ENCODE measurements at regions not wholly inside any gene's neighbourhood (a gene's known extent, or its start where the extent isn't known, plus 50 kb on each side); places are given as distances from the start of the nearest gene placed in this dataset.

DNA sequence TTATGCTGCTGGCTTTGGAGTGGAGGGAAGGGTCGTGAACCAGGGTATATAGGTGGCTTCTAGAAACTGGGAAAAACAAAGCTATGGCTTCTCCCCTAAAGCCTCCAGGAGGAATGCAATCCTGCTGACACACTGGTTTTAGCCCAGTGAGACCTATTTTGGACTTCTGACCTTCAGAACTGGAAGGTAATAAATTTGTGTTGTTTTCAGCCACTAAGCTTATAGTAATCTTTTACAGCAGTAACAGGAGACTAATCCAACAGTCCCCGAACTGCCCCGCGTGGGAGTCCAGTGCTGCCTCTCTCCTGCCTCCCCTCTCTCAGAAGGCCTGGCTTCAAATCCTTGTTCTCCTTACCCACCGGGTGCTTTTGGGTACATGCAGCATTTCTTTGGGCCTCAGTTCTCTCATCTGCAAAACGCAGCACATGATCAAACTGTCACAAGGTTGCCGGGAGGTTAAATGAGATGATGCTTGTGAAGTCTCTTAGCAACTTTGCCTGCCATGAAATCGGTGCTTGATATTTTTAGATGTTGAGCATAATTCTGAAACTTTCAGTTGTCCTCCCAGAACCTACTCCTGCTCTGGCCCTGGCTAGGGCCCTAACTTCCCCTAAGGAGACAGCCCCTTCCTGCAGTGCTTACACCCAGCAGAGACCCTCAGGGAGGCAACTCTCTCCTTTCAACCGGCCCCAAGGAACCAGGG is 127.3 kb upstream of the BOD1 start:
- H3K9me3 ChIP-seq (ENCODE audit: control insufficient read depth, insufficient read depth, low read depth, low read length), result no peaks in the 10 kb centered on the region
- TF ChIP-seq ZNF544 (tag by site-specific recombination; IDR thresholded peaks at IDR 0.05) (no peak), MEIS1 (CRISPR knock-in tag; IDR thresholded peaks at IDR 0.05; ENCODE audit: borderline replicate concordance) (no peak), ZNF292 (tag by site-specific recombination; IDR thresholded peaks at IDR 0.05; ENCODE audit: borderline replicate concordance, low read depth) (no peak)
- H3K36me3 ChIP-seq (ENCODE audit: control insufficient read depth in 2 of 2, insufficient read depth in 1 of 2, low read length in 2 of 2), result no peaks in the 10 kb centered on the region
- H3K27ac ChIP-seq (ENCODE audit: extremely low read depth, low read depth, low read length), result no peak overlapping the region
- H3K4me1 ChIP-seq (ENCODE audit: control insufficient read depth, insufficient read depth, low read length), result no peaks in the 10 kb centered on the region
- CTCF ChIA-PET, result no interaction called here
- no peak overlapping the region for H3K4me3 ChIP-seq (ENCODE audit: low read depth, low read length)
- POLR2A ChIA-PET, result no interaction called here

DNA sequence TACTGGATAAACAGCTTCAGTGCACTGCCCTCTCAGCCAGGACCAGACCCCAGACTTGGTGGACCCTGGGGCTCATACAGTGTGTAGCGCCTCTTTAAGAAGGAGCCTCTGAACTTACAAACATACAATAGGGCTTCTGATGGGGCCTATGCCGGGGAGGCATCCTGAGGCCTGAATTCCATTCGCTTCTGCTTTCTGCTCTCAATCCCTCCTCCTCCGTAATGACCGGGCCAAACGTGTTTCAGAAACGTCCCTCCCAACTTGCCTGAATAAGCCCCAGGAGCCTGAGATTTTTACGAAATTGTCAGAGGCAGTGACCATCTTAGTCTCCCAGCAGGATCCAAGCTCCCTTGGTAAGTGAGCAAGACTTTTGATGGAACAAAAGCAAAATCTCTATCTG is 128.1 kb upstream of the BOD1 start:
- Histone ChIP-seq H3K9me3 (ENCODE audit: control insufficient read depth, insufficient read depth, low read depth, low read length) (no peaks in the 10 kb centered on the region), H3K36me3 (ENCODE audit: control insufficient read depth in 2 of 2, insufficient read depth in 1 of 2, low read length in 2 of 2) (no peaks in the 10 kb centered on the region), H3K4me3 (ENCODE audit: low read depth, low read length) (no peak overlapping the region), H3K4me1 (ENCODE audit: control insufficient read depth, insufficient read depth, low read length) (no peaks in the 10 kb centered on the region), H3K27ac (ENCODE audit: extremely low read depth, low read depth, low read length) (no peak overlapping the region)
- no peak for TF ChIP-seq ZNF677 (tag by site-specific recombination; IDR thresholded peaks at IDR 0.05)
- TF ChIP-seq KLF16 (tag by site-specific recombination; IDR thresholded peaks at IDR 0.05), result no peak
- no peak for TF ChIP-seq ZBTB48 (tag by site-specific recombination; IDR thresholded peaks at IDR 0.05)
- TF ChIP-seq ZNF626 (tag by site-specific recombination; IDR thresholded peaks at IDR 0.05), result no peak
- no peak for TF ChIP-seq ZNF132 (tag by site-specific recombination; IDR thresholded peaks at IDR 0.05; ENCODE audit: borderline replicate concordance)
- TF ChIP-seq ZNF140 (tag by site-specific recombination; IDR thresholded peaks at IDR 0.05), result no peak
- no peak for TF ChIP-seq ZNF37A (tag by site-specific recombination; IDR thresholded peaks at IDR 0.05)
- TF ChIP-seq ZNF747 (tag by site-specific recombination; IDR thresholded peaks at IDR 0.05), result no peak
- no peak for TF ChIP-seq ZNF664 (tag by site-specific recombination; IDR thresholded peaks at IDR 0.05)
- TF ChIP-seq ZFHX2 (tag by site-specific recombination; conservative IDR thresholded peaks at IDR 0.05), result no peak
- TF ChIP-seq ZNF221 (tag by site-specific recombination; IDR thresholded peaks at IDR 0.05; ENCODE audit: borderline replicate concordance), result no peak
- no peak for TF ChIP-seq ZNF707 (tag by site-specific recombination; IDR thresholded peaks at IDR 0.05)
- no peak for TF ChIP-seq ZNF157 (tag by site-specific recombination; IDR thresholded peaks at IDR 0.05)
- TF ChIP-seq SALL2 (tag by site-specific recombination; IDR thresholded peaks at IDR 0.05; ENCODE audit: borderline replicate concordance), result no peak
- CTCF ChIA-PET, result no interaction called here
- POLR2A ChIA-PET, result interaction anchor here (1.5 kb wide), 1 partner anchor 9 kb away, joined by 3 read pairs; no protein-coding TSS in a partner anchor

DNA sequence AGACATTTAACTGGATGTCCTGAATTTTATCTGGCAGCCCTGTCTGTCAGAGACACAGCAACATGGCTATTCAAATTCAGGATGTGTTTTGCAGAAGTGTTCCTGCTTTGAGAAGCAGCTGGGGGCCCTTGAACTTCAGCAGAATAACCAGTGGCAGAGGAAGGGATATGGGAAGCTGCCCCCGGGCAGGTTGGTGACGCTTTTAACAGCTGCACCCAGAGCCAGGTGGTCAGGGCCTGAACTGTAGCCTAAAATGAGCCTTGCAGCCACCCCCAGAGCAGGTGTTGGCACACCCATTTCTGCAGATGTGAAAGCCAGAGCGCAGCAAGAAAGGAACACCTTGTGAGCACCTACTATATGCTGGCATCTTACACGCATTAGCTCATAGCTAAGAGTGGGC is 128.7 kb upstream of the BOD1 start:
- no peaks in the 10 kb centered on the region for H3K36me3 ChIP-seq (ENCODE audit: control insufficient read depth in 2 of 2, insufficient read depth in 1 of 2, low read length in 2 of 2)
- no peak overlapping the region for H3K4me3 ChIP-seq (ENCODE audit: low read depth, low read length)
- no peaks in the 10 kb centered on the region for H3K4me1 ChIP-seq (ENCODE audit: control insufficient read depth, insufficient read depth, low read length)
- CTCF ChIA-PET, result no interaction called here
- TF ChIP-seq, protein P1, sequence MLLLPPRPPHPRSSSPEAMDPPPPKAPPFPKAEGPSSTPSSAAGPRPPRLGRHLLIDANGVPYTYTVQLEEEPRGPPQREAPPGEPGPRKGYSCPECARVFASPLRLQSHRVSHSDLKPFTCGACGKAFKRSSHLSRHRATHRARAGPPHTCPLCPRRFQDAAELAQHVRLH (tag by site-specific recombination; IDR thresholded peaks at IDR 0.05), result no peak
- TF ChIP-seq, protein P2, sequence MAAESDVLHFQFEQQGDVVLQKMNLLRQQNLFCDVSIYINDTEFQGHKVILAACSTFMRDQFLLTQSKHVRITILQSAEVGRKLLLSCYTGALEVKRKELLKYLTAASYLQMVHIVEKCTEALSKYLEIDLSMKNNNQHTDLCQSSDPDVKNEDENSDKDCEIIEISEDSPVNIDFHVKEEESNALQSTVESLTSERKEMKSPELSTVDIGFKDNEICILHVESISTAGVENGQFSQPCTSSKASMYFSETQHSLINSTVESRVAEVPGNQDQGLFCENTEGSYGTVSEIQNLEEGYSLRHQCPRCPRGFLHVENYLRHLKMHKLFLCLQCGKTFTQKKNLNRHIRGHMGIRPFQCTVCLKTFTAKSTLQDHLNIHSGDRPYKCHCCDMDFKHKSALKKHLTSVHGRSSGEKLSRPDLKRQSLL (tag by site-specific recombination; IDR thresholded peaks at IDR 0.05), result no peak
- TF ChIP-seq FEZF1 (tag by site-specific recombination; IDR thresholded peaks at IDR 0.05) (no peak), PRDM1 (tag by site-specific recombination; IDR thresholded peaks at IDR 0.05) (no peak), ZNF335 (tag by site-specific recombination; conservative IDR thresholded peaks at IDR 0.05) (no peak), ZNF394 (tag by site-specific recombination; IDR thresholded peaks at IDR 0.05; ENCODE audit: borderline replicate concordance) (no peak), ZNF19 (tag by site-specific recombination; IDR thresholded peaks at IDR 0.05; ENCODE audit: low read depth) (no peak), ZNF544 (tag by site-specific recombination; IDR thresholded peaks at IDR 0.05) (no peak)
- TF ChIP-seq, protein P3, sequence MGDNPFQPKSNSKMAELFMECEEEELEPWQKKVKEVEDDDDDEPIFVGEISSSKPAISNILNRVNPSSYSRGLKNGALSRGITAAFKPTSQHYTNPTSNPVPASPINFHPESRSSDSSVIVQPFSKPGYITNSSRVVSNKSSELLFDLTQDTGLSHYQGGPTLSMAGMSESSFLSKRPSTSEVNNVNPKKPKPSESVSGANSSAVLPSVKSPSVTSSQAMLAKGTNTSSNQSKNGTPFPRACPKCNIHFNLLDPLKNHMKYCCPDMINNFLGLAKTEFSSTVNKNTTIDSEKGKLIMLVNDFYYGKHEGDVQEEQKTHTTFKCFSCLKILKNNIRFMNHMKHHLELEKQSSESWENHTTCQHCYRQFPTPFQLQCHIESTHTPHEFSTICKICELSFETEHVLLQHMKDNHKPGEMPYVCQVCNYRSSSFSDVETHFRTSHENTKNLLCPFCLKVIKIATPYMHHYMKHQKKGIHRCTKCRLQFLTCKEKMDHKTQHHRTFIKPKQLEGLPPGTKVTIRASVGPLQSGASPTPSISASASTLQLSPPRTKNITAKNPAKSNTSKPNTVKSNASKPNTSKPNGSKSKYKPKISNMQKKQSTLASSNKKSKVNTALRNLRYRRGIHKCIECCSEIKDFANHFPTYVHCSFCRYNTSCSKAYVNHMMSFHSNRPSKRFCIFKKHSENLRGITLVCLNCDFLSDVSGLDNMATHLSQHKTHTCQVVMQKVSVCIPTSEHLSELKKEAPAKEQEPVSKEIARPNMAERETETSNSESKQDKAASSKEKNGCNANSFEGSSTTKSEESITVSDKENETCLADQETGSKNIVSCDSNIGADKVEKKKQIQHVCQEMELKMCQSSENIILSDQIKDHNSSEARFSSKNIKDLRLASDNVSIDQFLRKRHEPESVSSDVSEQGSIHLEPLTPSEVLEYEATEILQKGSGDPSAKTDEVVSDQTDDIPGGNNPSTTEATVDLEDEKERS (tag by site-specific recombination; IDR thresholded peaks at IDR 0.05), result no peak
- no peak overlapping the region for H3K27ac ChIP-seq (ENCODE audit: extremely low read depth, low read depth, low read length)
- POLR2A ChIA-PET, result interaction anchor here (1.5 kb wide), 1 partner anchor 8 kb away, joined by 3 read pairs; no protein-coding TSS in a partner anchor
- H3K9me3 ChIP-seq (ENCODE audit: control insufficient read depth, insufficient read depth, low read depth, low read length), result no peaks in the 10 kb centered on the region

Measured in HEK293 (cell line).